H9 (cell line): ENCODE measurements at regions not wholly inside any gene's neighbourhood (a gene's known extent, or its start where the extent isn't known, plus 50 kb on each side); places are given as distances from the start of the nearest gene placed in this dataset.

Source experiments
- DNase-seq: peaks from one replicate; pipeline ENCODE4 v3.0.0-alpha.2; 2017
- H2AFZ ChIP-seq: one replicate; pipeline ENCODE4 v1.6.1; 2013; ENCODE audit warnings: mild to moderate bottlenecking, low read length, control low read depth, moderate library complexity
- H2AK5ac ChIP-seq: 2 replicates; pipeline ENCODE4 v1.6.1; 2013; ENCODE audit warnings: low read length, control low read depth, mixed read lengths; ENCODE audit not compliant: insufficient read length
- H2BK120ac ChIP-seq: one replicate; pipeline ENCODE4 v1.6.1; 2013; ENCODE audit warnings: low read depth, mild to moderate bottlenecking, low read length, control low read depth, inconsistent platforms; ENCODE audit not compliant: poor library complexity, severe bottlenecking
- H2BK12ac ChIP-seq: 2 replicates; pipeline ENCODE4 v1.6.1; 2013; ENCODE audit warnings: low read length, control low read depth, mixed read lengths, low read depth; ENCODE audit not compliant: insufficient read length
- H2BK15ac ChIP-seq: 2 replicates; pipeline ENCODE4 v1.6.1; 2013; ENCODE audit warnings: low read depth, low read length, control low read depth
- H2BK20ac ChIP-seq: one replicate; pipeline ENCODE4 v1.6.1; 2013; ENCODE audit warnings: low read depth, mild to moderate bottlenecking, low read length, control low read depth, inconsistent platforms; ENCODE audit not compliant: poor library complexity, severe bottlenecking
- H2BK5ac ChIP-seq: 2 replicates; pipeline ENCODE4 v1.6.1; 2013; ENCODE audit warnings: low read length, control low read depth, mixed read lengths; ENCODE audit not compliant: insufficient read length
- H3K14ac ChIP-seq: 2 replicates; pipeline ENCODE4 v1.6.1; 2013; ENCODE audit warnings: low read length, control low read depth; ENCODE audit not compliant: insufficient read depth
- H3K18ac ChIP-seq: 2 replicates; pipeline ENCODE4 v1.6.1; 2013; ENCODE audit warnings: low read depth, mild to moderate bottlenecking, mixed read lengths, low read length, control low read depth; ENCODE audit not compliant: insufficient read length
- H3K23ac ChIP-seq: 2 replicates; pipeline ENCODE4 v1.6.1; 2013; ENCODE audit warnings: low read length, control low read depth, mixed read lengths, low read depth; ENCODE audit not compliant: insufficient read length
- H3K23me2 ChIP-seq: 2 replicates; pipeline ENCODE4 v1.6.1; 2013; ENCODE audit warnings: low read depth, mild to moderate bottlenecking, mixed read lengths, low read length, control low read depth; ENCODE audit not compliant: insufficient read length, poor library complexity, severe bottlenecking
- H3K27ac ChIP-seq: 2 replicates; pipeline ENCODE4 v1.5.1; 2013; ENCODE audit warnings: low read length, control low read depth, mixed read lengths, low read depth; ENCODE audit not compliant: insufficient read length
- H3K27me3 ChIP-seq: 2 replicates; pipeline ENCODE4 v1.6.1; 2013; ENCODE audit warnings: low read length, control low read depth, inconsistent platforms; ENCODE audit not compliant: insufficient read depth
- H3K4ac ChIP-seq: 2 replicates; pipeline ENCODE4 v1.6.1; 2013; ENCODE audit warnings: low read depth, mild to moderate bottlenecking, control low read depth, inconsistent platforms, low read length, moderate library complexity
- H3K4me1 ChIP-seq: 2 replicates; pipeline ENCODE4 v1.6.1; 2013; ENCODE audit warnings: low read length, control low read depth, inconsistent platforms; ENCODE audit not compliant: insufficient read depth
- H3K4me2 ChIP-seq: 2 replicates; pipeline ENCODE4 v1.6.1; 2013; ENCODE audit warnings: low read length, control low read depth, mixed read lengths; ENCODE audit not compliant: insufficient read length, insufficient read depth
- H3K56ac ChIP-seq: 2 replicates; pipeline ENCODE4 v1.6.1; 2013; ENCODE audit warnings: low read depth, mild to moderate bottlenecking, mixed read lengths, low read length, control low read depth; ENCODE audit not compliant: insufficient read length
- H3K79me1 ChIP-seq: 2 replicates; pipeline ENCODE4 v1.6.1; 2013; ENCODE audit warnings: low read depth, mild to moderate bottlenecking, moderate library complexity, low read length, control low read depth, inconsistent platforms; ENCODE audit not compliant: insufficient read depth, poor library complexity, severe bottlenecking
- H3K79me2 ChIP-seq: 2 replicates; pipeline ENCODE4 v1.6.1; 2013; ENCODE audit warnings: low read length, control low read depth, inconsistent platforms; ENCODE audit not compliant: insufficient read depth
- H3K9ac ChIP-seq: 2 replicates; pipeline ENCODE4 v1.6.1; 2013; ENCODE audit warnings: low read length, control low read depth, mixed read lengths; ENCODE audit not compliant: insufficient read length; ENCODE audit errors: extremely low read depth
- H3K9me3 ChIP-seq: one replicate; pipeline ENCODE4 v1.6.1; 2013; ENCODE audit warnings: low read depth, low read length, inconsistent platforms; ENCODE audit not compliant: control insufficient read depth
- H3T11ph ChIP-seq: one replicate; pipeline ENCODE4 v1.6.1; 2013; ENCODE audit warnings: mild to moderate bottlenecking, low read length, control low read depth, inconsistent platforms
- H4K20me1 ChIP-seq: one replicate; pipeline ENCODE4 v1.6.1; 2013; ENCODE audit not compliant: control insufficient read depth, insufficient read length, insufficient read depth
- H4K5ac ChIP-seq: 2 replicates; pipeline ENCODE4 v1.6.1; 2013; ENCODE audit warnings: low read depth, mild to moderate bottlenecking, mixed read lengths, low read length, control low read depth; ENCODE audit not compliant: insufficient read length
- H4K8ac ChIP-seq: replicated peaks from 2 replicates; pipeline ENCODE4 v1.6.1; 2013; ENCODE audit warnings: low read length, control low read depth, mixed read lengths, low read depth; ENCODE audit not compliant: insufficient read length
- H4K91ac ChIP-seq: 2 replicates; pipeline ENCODE4 v1.6.1; 2013; ENCODE audit warnings: low read depth, mild to moderate bottlenecking, moderate library complexity, mixed read lengths, low read length, control low read depth; ENCODE audit not compliant: insufficient read length
- H3K27ac Mint-ChIP-seq, 3 experiments: 2 replicates in 2 of 3; 3 replicates in 1 of 3; pipeline ENCODE4 v1.8.0; 2020 to 2021; ENCODE audit warnings: mixed read lengths in 3 of 3, mild to moderate bottlenecking in 1 of 3, moderate library complexity in 1 of 3
- H3K27me3 Mint-ChIP-seq: 2 replicates; pipeline ENCODE4 v1.8.0; 2021; ENCODE audit warnings: low read depth, mild to moderate bottlenecking, moderate library complexity, mixed read lengths
- H3K36me3 Mint-ChIP-seq, 3 experiments: 2 replicates in 2 of 3; 3 replicates in 1 of 3; pipeline ENCODE4 v1.8.0; 2020 to 2021; ENCODE audit warnings: low read depth in 3 of 3, mixed read lengths in 3 of 3; ENCODE audit not compliant: insufficient read depth in 1 of 3
- H3K4me1 Mint-ChIP-seq, 2 experiments: 2 replicates each; pipeline ENCODE4 v1.8.0; 2020; ENCODE audit warnings: mixed read lengths in 2 of 2
- H3K4me3 Mint-ChIP-seq, 2 experiments: 2 replicates in 1 of 2; 3 replicates in 1 of 2; pipeline ENCODE4 v1.8.0; 2020 to 2021; ENCODE audit warnings: mild to moderate bottlenecking in 2 of 2, mixed read lengths in 2 of 2, moderate library complexity in 1 of 2
- H3K9me3 Mint-ChIP-seq, 2 experiments: 2 replicates in 1 of 2; 3 replicates in 1 of 2; pipeline ENCODE4 v1.8.0; 2020; ENCODE audit warnings: mild to moderate bottlenecking in 2 of 2, mixed read lengths in 2 of 2, moderate library complexity in 1 of 2
- CTCF ChIP-seq: fragments of 200-600 bp; sonication (generic); conservative IDR thresholded peaks from 3 replicates; pipeline ENCODE4 v1.8.0; 2021; ENCODE audit warnings: antibody characterized with exemption, mild to moderate bottlenecking
- WGBS: extraction: QIAGEN DNeasy Blood & Tissue Kit; methylation state at CpG from one replicate; pipeline ENCODE4 v1.1.7; 2013; ENCODE audit warnings: missing lambda C conversion rate, low lambda C conversion rate, mixed read lengths; ENCODE audit not compliant: insufficient read length; ENCODE audit errors: extremely low coverage; 5-methylcytosine and 5-hydroxymethylcytosine counted together

GRCh38 chr5:136434795-136435194 is 69.5 kb upstream of the TRPC7 start:
- Histone ChIP-seq H3K23ac (no peak overlapping the region), H2AK5ac (no peak overlapping the region), H2AFZ (no peak overlapping the region), H3K27ac (no peak overlapping the region), H3K27me3 (no peaks in the 10 kb centered on the region), H3K18ac (no peak overlapping the region), H2BK12ac (no peak overlapping the region), H3K4me1 (no peaks in the 10 kb centered on the region), H3K79me1 (no peaks in the 10 kb centered on the region), H2BK20ac (no peak overlapping the region), H3T11ph (no peak overlapping the region), H4K8ac (no peak overlapping the region), H3K14ac (no peak overlapping the region), H3K79me2 (no peaks in the 10 kb centered on the region), H3K56ac (no peak overlapping the region), H2BK120ac (no peak overlapping the region), H4K20me1 (no peaks in the 10 kb centered on the region), H2BK5ac (no peak overlapping the region), H3K4me2 (no peak overlapping the region), H4K91ac (no peak overlapping the region), H3K23me2 (no peaks in the 10 kb centered on the region), H3K9me3 (no peaks in the 10 kb centered on the region), H3K9ac (no peak overlapping the region), H3K4ac (no peak overlapping the region), H4K5ac (no peak overlapping the region), H2BK15ac (no peak overlapping the region)
- no peaks in the 10 kb centered on the region for H3K9me3 Mint-ChIP-seq
- DNase-seq = no peak
- H3K4me3 Mint-ChIP-seq = no peak overlapping the region
- no peaks in the 10 kb centered on the region for H3K4me1 Mint-ChIP-seq
- H3K27me3 Mint-ChIP-seq = no peaks in the 10 kb centered on the region
- no peak overlapping the region for H3K27ac Mint-ChIP-seq
- WGBS = no CpG with 5 or more reads among the region's 3 CpGs
- H3K36me3 Mint-ChIP-seq = no peaks in the 10 kb centered on the region
- no peak for TF ChIP-seq CTCF
